Left lung (tissue), 4 donors: ENCODE measurements at regions not wholly inside any gene's neighbourhood (a gene's known extent, or its start where the extent isn't known, plus 50 kb on each side); places are given as distances from the start of the nearest gene placed in this dataset.

Experiments used
- ATAC-seq: fragments of 200-7000 bp; cut with Tn5 transposase; one replicate; pipeline ENCODE4 v1.9.1; 2020; ENCODE audit warnings: moderate library complexity
- DNase-seq, 4 donors: peaks; one replicate each; pipeline ENCODE4 v3.0.0-alpha.2; 2013 to 2020
- H3K27ac ChIP-seq, 2 donors: fragments of 200-600 bp; sonication (generic) in 1 of 2; one replicate each; pipeline versions ENCODE4 v1.5.0 to v1.8.0; 2020 to 2021
- H3K27me3 ChIP-seq, 2 donors: fragments of 200-600 bp; sonication (generic) in 1 of 2; one replicate each; pipeline versions ENCODE4 v1.5.0 to v1.8.0; 2020 to 2021
- H3K36me3 ChIP-seq, 2 donors: fragments of 200-600 bp; sonication (generic) in 1 of 2; one replicate each; pipeline versions ENCODE4 v1.5.0 to v1.8.0; 2020 to 2021
- H3K4me1 ChIP-seq, 2 donors: fragments of 200-600 bp; one replicate each; pipeline ENCODE4 v1.8.0; 2021
- H3K4me3 ChIP-seq, 2 donors: fragments of 200-600 bp; sonication (generic) in 1 of 2; one replicate each; pipeline versions ENCODE4 v1.5.0 to v1.8.0; 2020 to 2021; ENCODE audit warnings: mild to moderate bottlenecking in 1 of 2
- H3K9me3 ChIP-seq, 2 donors: fragments of 200-600 bp; sonication (generic) in 1 of 2; one replicate each; pipeline versions ENCODE4 v1.5.0 to v1.8.0; 2020 to 2021
- CTCF ChIP-seq, 2 donors: fragments of 200-600 bp; sonication (generic) in 1 of 2; IDR thresholded peaks; one replicate each; pipeline versions ENCODE4 v1.5.0 to v1.8.0; 2021; ENCODE audit warnings: antibody characterized with exemption in 2 of 2
- intact Hi-C, 2 donors: fragments of 100-400 bp; cut with DNase I; formaldehyde crosslinking; loops; one replicate each; pipeline versions ENCODE4 v1.11.2 to v1.14.2; 2022
- donor health status: DM: no; HTN: yes; CAD: no.
- donor health status: DM: no; HTN: no; CAD: no.

GRCh38 chr5:125262782-125263181 lies 516.3 kb upstream of the ZNF608 start:
- Histone ChIP-seq H3K4me3 (no peak overlapping the region), H3K36me3 (no peaks in the 10 kb centered on the region), H3K27ac (no peak overlapping the region), H3K4me1 (no peaks in the 10 kb centered on the region), H3K9me3 (peaks cover 0 to 7% of the 10 kb centered on the region in 2 donors), H3K27me3 (no peaks in the 10 kb centered on the region)
- ATAC-seq, result no peak
- TF ChIP-seq CTCF (IDR thresholded peaks at IDR 0.05), result no peak
- intact Hi-C loops, result no loop called here
- no peak for DNase-seq

DNA sequence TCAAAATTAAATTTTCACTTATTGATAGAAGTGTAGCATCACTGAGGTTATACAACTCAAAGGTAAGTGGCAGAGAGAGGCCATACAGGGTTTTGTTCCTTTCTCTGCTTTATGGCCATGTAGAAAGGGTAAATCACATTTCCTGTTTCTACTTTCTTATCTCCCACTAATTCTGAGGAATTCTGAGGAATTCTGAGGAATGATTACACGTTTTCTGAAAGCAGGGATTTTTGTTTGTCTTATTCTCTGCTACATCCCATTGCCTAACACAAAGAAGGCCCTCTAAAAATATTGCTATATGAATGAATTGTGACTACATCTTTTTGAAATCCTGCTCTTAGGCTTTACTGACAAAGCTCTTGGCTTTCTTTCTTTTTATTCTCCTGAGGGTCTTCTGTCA lies 516.9 kb upstream of the ZNF608 start:
- TF ChIP-seq CTCF (IDR thresholded peaks at IDR 0.05), result no peak
- Histone ChIP-seq H3K9me3 (peaks cover 0 to 7% of the 10 kb centered on the region in 2 donors), H3K27me3 (no peaks in the 10 kb centered on the region), H3K36me3 (no peaks in the 10 kb centered on the region), H3K27ac (no peak overlapping the region), H3K4me1 (no peaks in the 10 kb centered on the region), H3K4me3 (no peak overlapping the region)
- intact Hi-C loops, result no loop called here
- ATAC-seq (no peak), DNase-seq (no peak)

DNA sequence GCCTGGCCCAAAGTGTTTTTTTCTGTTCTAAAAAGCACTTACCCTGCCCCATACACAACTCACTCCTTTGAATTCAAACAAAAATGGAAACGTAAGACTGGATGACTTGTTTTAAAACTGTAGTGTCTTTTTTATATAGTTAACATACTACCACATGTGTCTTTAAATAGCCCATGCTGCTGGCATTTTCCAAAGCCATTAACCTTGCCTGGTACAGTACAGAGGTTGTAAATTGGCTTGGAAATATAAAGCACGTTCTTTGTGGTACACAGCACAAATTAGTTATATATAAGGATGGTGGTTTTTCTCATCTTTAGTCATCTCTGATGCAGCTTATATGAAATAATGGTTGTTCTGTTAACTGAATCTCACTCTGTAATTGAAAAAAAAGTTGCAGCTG lies 519.7 kb upstream of the ZNF608 start:
- Histone ChIP-seq H3K27ac (no peak overlapping the region), H3K36me3 (no peaks in the 10 kb centered on the region), H3K27me3 (no peaks in the 10 kb centered on the region), H3K4me1 (no peaks in the 10 kb centered on the region), H3K9me3 (peaks cover 0 to 4% of the 10 kb centered on the region in 2 donors), H3K4me3 (no peak overlapping the region)
- no peak for DNase-seq
- no peak for TF ChIP-seq CTCF (IDR thresholded peaks at IDR 0.05)
- no peak for ATAC-seq
- intact Hi-C loops, result no loop called here

GRCh38 chr5:125267636-125268248 lies 521.3 kb upstream of the ZNF608 start:
- ATAC-seq (no peak), DNase-seq (no peak)
- Histone ChIP-seq H3K9me3 (no peaks in the 10 kb centered on the region), H3K27me3 (no peaks in the 10 kb centered on the region), H3K27ac (no peak overlapping the region), H3K4me1 (no peaks in the 10 kb centered on the region), H3K4me3 (no peak overlapping the region), H3K36me3 (no peaks in the 10 kb centered on the region)
- no peak for TF ChIP-seq CTCF (IDR thresholded peaks at IDR 0.05)
- intact Hi-C loops, result no loop called here

DNA sequence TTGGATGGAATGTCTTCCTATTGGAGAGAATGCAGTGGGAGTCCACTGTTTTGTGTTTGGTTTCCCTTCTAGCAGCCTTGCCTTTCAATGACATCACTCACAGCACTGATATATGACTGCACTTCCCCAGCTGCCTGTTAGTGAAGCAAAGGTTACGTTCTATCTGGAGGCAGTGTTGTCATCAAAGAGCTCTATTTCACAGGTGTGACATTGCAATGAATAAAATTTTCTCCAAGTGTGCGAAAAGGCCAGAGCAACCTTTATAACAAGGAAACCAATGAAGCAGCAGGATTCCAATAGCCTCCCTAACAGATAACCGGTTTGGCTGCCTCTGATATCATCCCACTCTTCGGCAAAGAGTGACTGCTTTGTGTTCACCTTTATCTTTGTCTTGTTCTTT lies 523.5 kb upstream of the ZNF608 start:
- H3K27ac ChIP-seq, result no peak overlapping the region
- no peak for DNase-seq
- ATAC-seq, result no peak
- no peaks in the 10 kb centered on the region for H3K36me3 ChIP-seq
- H3K4me3 ChIP-seq, result no peak overlapping the region
- TF ChIP-seq CTCF (IDR thresholded peaks at IDR 0.05), result no peak
- intact Hi-C loops, result no loop called here
- no peaks in the 10 kb centered on the region for H3K9me3 ChIP-seq
- no peaks in the 10 kb centered on the region for H3K4me1 ChIP-seq
- no peaks in the 10 kb centered on the region for H3K27me3 ChIP-seq
